Loucy (cell line): ENCODE measurements at regions not wholly inside any gene's neighbourhood (a gene's known extent, or its start where the extent isn't known, plus 50 kb on each side); places are given as distances from the start of the nearest gene placed in this dataset.

Experiments used
- H2AFZ ChIP-seq: fragments of 200-600 bp; sonication (generic); 2 replicates; pipeline ENCODE4 v1.6.0; 2016; ENCODE audit warnings: antibody characterized with exemption, mild to moderate bottlenecking, low read length, moderate library complexity
- H3F3A ChIP-seq: fragments of 200-600 bp; 2 replicates; pipeline ENCODE4 v1.6.0; 2016; ENCODE audit warnings: antibody characterized with exemption, low read depth, mild to moderate bottlenecking
- H3K27me3 ChIP-seq: fragments of 200-600 bp; sonication (generic); 2 replicates; pipeline ENCODE4 v1.6.1; 2014; ENCODE audit warnings: low read length, mild to moderate bottlenecking; ENCODE audit not compliant: insufficient read depth, poor library complexity, severe bottlenecking
- H3K36me3 ChIP-seq: fragments of 200-600 bp; sonication (generic); 2 replicates; pipeline ENCODE4 v1.6.1; 2016; ENCODE audit warnings: low read length; ENCODE audit not compliant: insufficient read depth
- H3K4me1 ChIP-seq: fragments of 200-600 bp; sonication (generic); 2 replicates; pipeline ENCODE4 v1.5.1; 2014; ENCODE audit warnings: low read length, mild to moderate bottlenecking; ENCODE audit not compliant: insufficient read depth, poor library complexity, severe bottlenecking
- H3K4me2 ChIP-seq: fragments of 200-600 bp; sonication (generic); 2 replicates; pipeline ENCODE4 v1.6.0; 2014; ENCODE audit warnings: antibody characterized with exemption, low read length, low read depth, mild to moderate bottlenecking; ENCODE audit not compliant: poor library complexity, severe bottlenecking
- H3K4me3 ChIP-seq: fragments of 200-600 bp; sonication (generic); 2 replicates; pipeline ENCODE4 v1.5.1; 2014; ENCODE audit warnings: low read length, mild to moderate bottlenecking, mixed read lengths; ENCODE audit not compliant: poor library complexity, severe bottlenecking
- H3K79me2 ChIP-seq: fragments of 200-600 bp; sonication (generic); 2 replicates; pipeline ENCODE4 v1.6.1; 2014; ENCODE audit warnings: low read length; ENCODE audit not compliant: insufficient read depth
- H3K9ac ChIP-seq: fragments of 200-600 bp; sonication (generic); 2 replicates; pipeline ENCODE4 v1.6.0; 2014; ENCODE audit warnings: mild to moderate bottlenecking, low read depth, low read length, moderate library complexity; ENCODE audit not compliant: poor library complexity, severe bottlenecking
- H3K9me2 ChIP-seq: fragments of 200-600 bp; sonication (generic); replicated peaks from 2 replicates; pipeline ENCODE4 v1.6.1; 2016; ENCODE audit warnings: low read depth, low read length, mixed read lengths
- H3K9me3 ChIP-seq: fragments of 200-600 bp; sonication (generic); 2 replicates; pipeline ENCODE4 v1.6.1; 2014; ENCODE audit warnings: mild to moderate bottlenecking, antibody characterized with exemption, low read length, low read depth; ENCODE audit not compliant: insufficient read depth
- H4K20me1 ChIP-seq: fragments of 200-600 bp; sonication (generic); 2 replicates; pipeline ENCODE4 v1.6.0; 2014; ENCODE audit warnings: antibody characterized with exemption, low read length, mild to moderate bottlenecking; ENCODE audit not compliant: insufficient read depth, poor library complexity, severe bottlenecking
- EZH2phosphoT487 ChIP-seq: fragments of 200-600 bp; IDR thresholded peaks from 2 replicates; pipeline ENCODE4 v1.6.1; 2018; ENCODE audit warnings: antibody characterized with exemption, mild to moderate bottlenecking, moderate library complexity, borderline replicate concordance
- TF ChIP-seq, protein P1 (sequence below): fragments of 200-600 bp; sonication (generic); conservative IDR thresholded peaks from 2 replicates; pipeline ENCODE4 v1.5.1; 2014; ENCODE audit warnings: mild to moderate bottlenecking, antibody characterized with exemption, low read length

DNA sequence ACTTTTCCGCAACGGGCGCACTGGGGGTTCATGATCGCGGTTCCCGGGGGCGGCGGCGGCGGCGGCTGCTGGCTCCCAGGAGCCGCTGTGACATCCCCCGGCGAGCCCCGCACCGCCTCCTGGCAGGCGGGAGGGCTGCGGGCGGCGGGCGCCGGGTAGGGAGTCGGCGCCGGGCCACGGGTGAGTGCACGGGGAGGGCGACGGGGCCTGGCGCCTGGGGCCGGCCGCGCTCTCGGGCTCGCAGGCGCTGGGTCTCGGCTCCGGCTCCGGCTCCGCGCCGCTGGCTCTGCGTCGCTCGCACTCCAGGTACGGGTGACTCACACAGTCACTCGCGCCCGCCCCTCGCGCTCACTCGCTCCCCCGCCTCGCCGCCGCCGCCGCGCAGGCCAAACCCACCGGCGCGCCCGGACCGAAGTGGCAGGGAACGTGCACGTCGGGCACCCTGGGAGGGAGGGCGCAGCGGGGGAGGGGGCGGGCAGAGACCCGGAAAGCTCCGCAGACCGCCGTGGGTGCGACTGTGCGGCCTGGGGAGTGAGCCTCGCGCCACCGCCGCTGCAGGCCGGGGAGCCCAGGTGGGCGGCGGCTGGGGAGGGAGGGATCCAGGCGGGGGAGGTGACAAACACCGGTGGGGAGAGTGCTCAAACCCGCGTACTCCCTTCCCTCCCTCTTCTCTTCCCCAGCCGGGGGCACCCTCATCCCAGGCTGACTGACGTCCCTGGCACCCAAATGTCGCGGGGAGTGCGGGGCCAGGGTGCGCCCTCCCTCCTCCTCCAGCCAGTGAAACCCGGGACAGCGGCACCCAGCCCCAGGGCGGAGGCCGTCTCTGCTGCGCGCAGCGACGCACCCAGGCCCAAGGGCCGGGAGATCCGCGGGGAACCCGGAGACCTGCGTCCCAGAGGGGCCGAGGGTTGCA lies 276.9 kb upstream of the NEBL start:
- no peak overlapping the region for H3K4me3 ChIP-seq
- no peak overlapping the region for H3K4me2 ChIP-seq
- H3K9me2 ChIP-seq: no peaks in the 10 kb centered on the region
- H3K27me3 ChIP-seq: no peaks in the 10 kb centered on the region
- no peaks in the 10 kb centered on the region for H3K36me3 ChIP-seq
- H3F3A ChIP-seq: no peaks in the 10 kb centered on the region
- H3K79me2 ChIP-seq: no peaks in the 10 kb centered on the region
- no peaks in the 10 kb centered on the region for H3K4me1 ChIP-seq
- H3K9me3 ChIP-seq: no peaks in the 10 kb centered on the region
- H2AFZ ChIP-seq: no peak overlapping the region; the same call in 1 of the 2 replicates
- TF ChIP-seq, protein P1, sequence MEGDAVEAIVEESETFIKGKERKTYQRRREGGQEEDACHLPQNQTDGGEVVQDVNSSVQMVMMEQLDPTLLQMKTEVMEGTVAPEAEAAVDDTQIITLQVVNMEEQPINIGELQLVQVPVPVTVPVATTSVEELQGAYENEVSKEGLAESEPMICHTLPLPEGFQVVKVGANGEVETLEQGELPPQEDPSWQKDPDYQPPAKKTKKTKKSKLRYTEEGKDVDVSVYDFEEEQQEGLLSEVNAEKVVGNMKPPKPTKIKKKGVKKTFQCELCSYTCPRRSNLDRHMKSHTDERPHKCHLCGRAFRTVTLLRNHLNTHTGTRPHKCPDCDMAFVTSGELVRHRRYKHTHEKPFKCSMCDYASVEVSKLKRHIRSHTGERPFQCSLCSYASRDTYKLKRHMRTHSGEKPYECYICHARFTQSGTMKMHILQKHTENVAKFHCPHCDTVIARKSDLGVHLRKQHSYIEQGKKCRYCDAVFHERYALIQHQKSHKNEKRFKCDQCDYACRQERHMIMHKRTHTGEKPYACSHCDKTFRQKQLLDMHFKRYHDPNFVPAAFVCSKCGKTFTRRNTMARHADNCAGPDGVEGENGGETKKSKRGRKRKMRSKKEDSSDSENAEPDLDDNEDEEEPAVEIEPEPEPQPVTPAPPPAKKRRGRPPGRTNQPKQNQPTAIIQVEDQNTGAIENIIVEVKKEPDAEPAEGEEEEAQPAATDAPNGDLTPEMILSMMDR: no peak
- H4K20me1 ChIP-seq: no peaks in the 10 kb centered on the region
- no peak overlapping the region for H3K9ac ChIP-seq

DNA sequence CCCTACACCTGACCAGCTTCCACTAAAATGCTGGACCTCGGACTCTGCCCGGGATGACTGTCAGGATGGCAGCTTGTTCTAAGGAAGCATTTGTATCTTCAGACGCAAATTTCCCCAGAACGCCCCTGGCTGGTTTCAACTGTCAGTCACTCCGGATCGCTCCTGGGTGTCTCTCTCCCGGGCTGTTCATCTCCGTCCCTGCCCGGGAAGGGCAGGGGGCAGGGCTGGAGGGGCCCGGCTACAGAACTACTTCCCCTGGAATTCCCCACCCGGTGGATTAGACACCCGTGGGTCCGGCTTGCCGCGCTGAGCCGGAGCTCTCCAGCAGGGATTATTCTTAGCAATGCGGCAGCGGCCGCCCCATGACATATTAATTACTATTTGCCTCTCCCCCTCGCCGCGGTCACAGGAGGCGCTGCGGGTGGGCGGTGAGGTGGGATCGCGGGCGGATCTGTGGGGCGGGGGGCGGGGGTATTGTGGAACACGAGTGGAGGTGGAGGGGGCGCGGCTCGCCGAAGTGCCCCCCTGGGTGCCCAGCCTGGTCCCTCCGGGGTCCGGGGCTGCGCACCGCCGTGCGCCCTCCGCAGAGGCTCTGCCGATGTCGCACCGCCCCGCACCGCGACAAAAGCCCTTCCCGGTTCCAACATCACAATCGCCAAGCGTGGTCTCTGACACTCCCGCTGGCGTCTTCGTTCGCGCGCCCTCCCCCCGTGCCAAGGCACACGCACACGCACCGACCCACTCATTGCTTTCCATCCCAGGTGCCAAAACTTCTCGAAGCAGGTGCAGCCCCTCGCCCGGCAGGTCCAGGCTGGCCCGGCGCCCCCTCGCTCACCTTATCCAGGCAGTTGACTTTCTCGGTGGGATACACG lies 276.1 kb upstream of the NEBL start:
- no peaks in the 10 kb centered on the region for H3K9me3 ChIP-seq
- H3K36me3 ChIP-seq: no peaks in the 10 kb centered on the region
- H3K4me3 ChIP-seq: no peak overlapping the region
- H3K9me2 ChIP-seq: no peaks in the 10 kb centered on the region
- TF ChIP-seq, protein P1: no peak
- TF ChIP-seq EZH2phosphoT487: no peak
- no peak overlapping the region for H3K4me2 ChIP-seq
- H4K20me1 ChIP-seq: no peaks in the 10 kb centered on the region
- no peaks in the 10 kb centered on the region for H3F3A ChIP-seq
- H3K9ac ChIP-seq: no peak overlapping the region
- H3K79me2 ChIP-seq: no peaks in the 10 kb centered on the region
- H2AFZ ChIP-seq: no peak overlapping the region
- no peaks in the 10 kb centered on the region for H3K4me1 ChIP-seq
- H3K27me3 ChIP-seq: no peaks in the 10 kb centered on the region

DNA sequence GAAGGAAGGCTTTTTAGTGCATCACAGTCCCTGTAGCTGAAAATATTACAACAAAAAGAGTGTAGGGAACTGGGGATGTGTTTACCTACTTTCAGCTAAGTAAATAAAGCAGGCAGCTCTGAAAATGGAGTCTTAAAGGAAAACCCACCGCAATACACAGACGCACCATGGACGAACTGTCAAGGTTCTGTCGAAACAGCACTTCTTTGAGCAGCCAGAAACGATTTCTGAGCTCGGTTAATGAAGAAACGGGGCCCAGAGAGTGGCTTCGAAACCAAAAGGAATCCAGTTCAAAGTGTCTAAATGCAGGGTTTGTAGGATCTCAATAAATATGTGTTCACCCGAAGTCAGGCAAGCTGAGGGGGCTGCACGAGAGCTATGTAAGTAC lies 275.4 kb upstream of the NEBL start:
- no peak for TF ChIP-seq EZH2phosphoT487
- TF ChIP-seq, protein P1: no peak
- no peak overlapping the region for H2AFZ ChIP-seq
- H3K4me2 ChIP-seq: no peak overlapping the region
- H3K4me1 ChIP-seq: no peaks in the 10 kb centered on the region
- no peaks in the 10 kb centered on the region for H3F3A ChIP-seq
- no peaks in the 10 kb centered on the region for H3K9me3 ChIP-seq
- no peaks in the 10 kb centered on the region for H3K79me2 ChIP-seq
- H3K9ac ChIP-seq: no peak overlapping the region
- H3K9me2 ChIP-seq: no peaks in the 10 kb centered on the region
- no peaks in the 10 kb centered on the region for H3K27me3 ChIP-seq
- H4K20me1 ChIP-seq: no peaks in the 10 kb centered on the region
- H3K4me3 ChIP-seq: no peak overlapping the region
- no peaks in the 10 kb centered on the region for H3K36me3 ChIP-seq
